Activated naive CD4-positive, alpha-beta T cell treated with anti-CD3 and anti-CD28 coated beads, Interleukin-2, amount 50 U/mL, for 24 hours (primary cell): ENCODE measurements at regions not wholly inside any gene's neighbourhood (a gene's known extent, or its start where the extent isn't known, plus 50 kb on each side); places are given as distances from the start of the nearest gene placed in this dataset.
A peak's percentile ranks its signal among the peaks of the same experiment; 100 is the strongest.

Experiments used
- H3K27ac Mint-ChIP-seq: one replicate; pipeline ENCODE4 v1.8.0; 2021; ENCODE audit warnings: mild to moderate bottlenecking, mixed read lengths
- H3K27me3 Mint-ChIP-seq: one replicate; pipeline ENCODE4 v1.8.0; 2021; ENCODE audit warnings: mixed read lengths
- H3K36me3 Mint-ChIP-seq: one replicate; pipeline ENCODE4 v1.8.0; 2021; ENCODE audit warnings: mixed read lengths
- H3K4me1 Mint-ChIP-seq: one replicate; pipeline ENCODE4 v1.8.0; 2021; ENCODE audit warnings: mixed read lengths
- H3K4me3 Mint-ChIP-seq: one replicate; pipeline ENCODE4 v1.8.0; 2021; ENCODE audit warnings: mild to moderate bottlenecking, mixed read lengths
- H3K9me3 Mint-ChIP-seq: one replicate; pipeline ENCODE4 v1.8.0; 2021; ENCODE audit warnings: mixed read lengths

DNA sequence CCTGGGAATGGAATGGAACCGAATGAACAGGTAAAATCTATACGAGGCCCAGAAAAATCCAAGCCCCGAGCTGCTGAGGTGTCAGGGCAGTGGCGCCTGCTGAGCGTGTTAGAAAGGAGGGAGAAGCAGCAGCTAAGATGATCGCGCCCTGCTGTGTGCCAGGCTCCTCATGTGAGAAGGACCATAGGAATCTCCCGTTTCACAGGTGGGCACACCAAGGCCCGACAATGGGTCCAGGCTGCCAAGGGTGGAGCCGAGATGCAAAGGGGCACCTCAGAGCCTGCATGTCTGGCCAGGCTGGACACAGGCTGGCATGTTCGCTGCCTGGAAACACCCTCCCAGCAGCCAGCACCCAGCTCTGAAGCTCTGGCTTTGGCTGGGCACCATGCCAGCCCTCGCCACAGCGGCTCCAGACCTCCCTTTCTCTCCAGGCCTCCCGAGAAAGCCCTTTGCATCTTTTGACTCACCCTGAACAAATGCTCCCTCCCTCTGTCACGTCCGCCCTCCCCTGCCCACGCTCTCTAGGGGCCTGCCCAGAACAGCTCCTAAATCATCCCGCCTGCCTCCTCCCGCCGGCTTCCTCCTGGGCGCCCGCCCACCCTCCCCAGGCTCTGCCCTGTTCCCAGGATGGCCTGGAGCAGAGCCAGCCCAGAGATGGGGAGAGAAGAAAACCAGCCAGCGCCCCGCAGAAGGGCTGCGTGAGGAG lies 217.8 kb upstream of the GSE1 start:
- Mint-ChIP-seq H3K4me3 (no peak overlapping the region), H3K27me3 (no peaks in the 10 kb centered on the region)

GRCh38 chr16:85395913-85396878 lies 216.9 kb upstream of the GSE1 start:
- H3K4me3 Mint-ChIP-seq = no peak overlapping the region
- no peaks in the 10 kb centered on the region for H3K9me3 Mint-ChIP-seq
- no peaks in the 10 kb centered on the region for H3K27me3 Mint-ChIP-seq
- no peak overlapping the region for H3K27ac Mint-ChIP-seq
- no peaks in the 10 kb centered on the region for H3K36me3 Mint-ChIP-seq
- no peaks in the 10 kb centered on the region for H3K4me1 Mint-ChIP-seq

More for the DNA sequence above, 217.8 kb upstream of the GSE1 start:
- Mint-ChIP-seq H3K36me3 (no peaks in the 10 kb centered on the region), H3K9me3 (no peaks in the 10 kb centered on the region), H3K4me1 (no peaks in the 10 kb centered on the region), H3K27ac (no peak overlapping the region)

- Mint-ChIP-seq H3K9me3 (no peaks in the 10 kb centered on the region), H3K27me3 (no peaks in the 10 kb centered on the region), H3K4me1 (no peaks in the 10 kb centered on the region), H3K27ac (no peak overlapping the region), H3K36me3 (no peaks in the 10 kb centered on the region), H3K4me3 (no peak overlapping the region)
Measured at GRCh38 chr16:85396879-85397871, 215.9 kb upstream of the GSE1 start.

DNA sequence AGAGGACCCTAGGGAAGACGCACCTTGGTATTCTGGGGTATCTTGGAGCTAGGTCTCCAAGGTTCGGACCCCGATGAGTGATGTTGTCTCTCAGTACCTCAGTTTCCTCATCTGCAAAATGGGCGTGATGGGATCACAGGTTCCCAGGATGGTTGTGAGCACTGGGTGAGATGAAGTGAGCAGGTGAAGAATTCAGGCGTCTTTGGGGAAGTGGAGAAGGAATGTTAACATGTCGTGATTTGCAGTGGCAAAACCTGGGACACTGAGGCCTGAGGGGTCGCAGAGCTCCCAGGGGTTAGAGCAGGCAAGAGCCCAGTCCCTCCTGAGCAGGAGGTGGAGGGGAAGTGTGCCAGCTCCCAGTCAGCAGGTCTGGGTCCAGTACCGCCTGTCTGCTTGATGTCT lies 215.1 kb upstream of the GSE1 start:
- no peaks in the 10 kb centered on the region for H3K4me1 Mint-ChIP-seq
- H3K27ac Mint-ChIP-seq = peak overlapping the region; percentile 19
- no peaks in the 10 kb centered on the region for H3K9me3 Mint-ChIP-seq

DNA sequence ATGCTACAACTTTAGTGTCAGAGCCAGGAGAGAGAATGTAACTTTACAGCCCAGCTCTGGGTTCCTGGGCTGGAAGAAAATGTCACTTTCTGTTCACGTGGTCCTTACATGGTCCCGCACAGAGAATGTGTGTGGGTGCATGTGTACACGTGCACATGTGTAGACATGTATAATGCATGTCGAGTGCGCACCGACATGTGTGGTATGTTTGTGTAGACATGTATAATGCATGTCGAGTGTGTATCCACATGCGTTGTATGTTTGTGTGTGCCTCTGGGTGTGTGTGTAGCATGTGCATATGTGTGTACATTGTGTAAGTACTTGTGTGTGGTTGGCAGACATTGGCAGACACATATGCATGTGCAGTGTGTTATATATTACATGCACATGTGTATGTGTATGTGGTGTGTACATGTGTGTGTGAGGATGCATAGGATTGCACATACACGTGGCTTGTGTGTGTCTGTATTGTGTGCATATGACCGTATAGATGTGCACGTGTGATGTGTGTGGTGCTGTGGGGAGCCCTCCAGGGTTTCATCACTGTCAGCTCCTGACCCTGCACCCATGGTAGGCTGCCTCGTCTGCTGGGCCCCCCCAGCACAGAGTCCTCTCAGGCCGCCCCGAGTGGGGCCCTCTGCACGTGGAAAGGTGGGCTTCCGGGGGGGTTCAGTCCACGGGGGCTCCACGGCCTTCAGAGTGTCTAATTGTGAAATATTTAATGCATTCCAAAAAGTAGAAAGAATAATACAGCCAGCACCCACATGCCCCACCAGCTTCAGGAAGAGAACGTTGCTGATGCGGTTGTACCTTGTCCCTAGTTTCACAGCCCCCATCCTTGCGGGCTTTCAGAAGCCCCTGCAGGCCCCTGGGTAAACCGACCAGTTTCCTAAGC lies 214.2 kb upstream of the GSE1 start:
- no peak overlapping the region for H3K4me3 Mint-ChIP-seq
- no peaks in the 10 kb centered on the region for H3K27me3 Mint-ChIP-seq

More for the DNA sequence above, 215.1 kb upstream of the GSE1 start:
- Mint-ChIP-seq H3K36me3 (no peaks in the 10 kb centered on the region), H3K4me3 (no peak overlapping the region), H3K27me3 (no peaks in the 10 kb centered on the region)

GRCh38 chr16:85399583-85400284 lies 213.4 kb upstream of the GSE1 start:
- Mint-ChIP-seq H3K27me3 (no peaks in the 10 kb centered on the region), H3K27ac (no peak overlapping the region), H3K9me3 (no peaks in the 10 kb centered on the region), H3K4me3 (no peak overlapping the region), H3K36me3 (no peaks in the 10 kb centered on the region), H3K4me1 (no peaks in the 10 kb centered on the region)

More for the DNA sequence above, 214.2 kb upstream of the GSE1 start:
- Mint-ChIP-seq H3K27ac (no peak overlapping the region), H3K4me1 (no peaks in the 10 kb centered on the region), H3K36me3 (no peaks in the 10 kb centered on the region), H3K9me3 (no peaks in the 10 kb centered on the region)

DNA sequence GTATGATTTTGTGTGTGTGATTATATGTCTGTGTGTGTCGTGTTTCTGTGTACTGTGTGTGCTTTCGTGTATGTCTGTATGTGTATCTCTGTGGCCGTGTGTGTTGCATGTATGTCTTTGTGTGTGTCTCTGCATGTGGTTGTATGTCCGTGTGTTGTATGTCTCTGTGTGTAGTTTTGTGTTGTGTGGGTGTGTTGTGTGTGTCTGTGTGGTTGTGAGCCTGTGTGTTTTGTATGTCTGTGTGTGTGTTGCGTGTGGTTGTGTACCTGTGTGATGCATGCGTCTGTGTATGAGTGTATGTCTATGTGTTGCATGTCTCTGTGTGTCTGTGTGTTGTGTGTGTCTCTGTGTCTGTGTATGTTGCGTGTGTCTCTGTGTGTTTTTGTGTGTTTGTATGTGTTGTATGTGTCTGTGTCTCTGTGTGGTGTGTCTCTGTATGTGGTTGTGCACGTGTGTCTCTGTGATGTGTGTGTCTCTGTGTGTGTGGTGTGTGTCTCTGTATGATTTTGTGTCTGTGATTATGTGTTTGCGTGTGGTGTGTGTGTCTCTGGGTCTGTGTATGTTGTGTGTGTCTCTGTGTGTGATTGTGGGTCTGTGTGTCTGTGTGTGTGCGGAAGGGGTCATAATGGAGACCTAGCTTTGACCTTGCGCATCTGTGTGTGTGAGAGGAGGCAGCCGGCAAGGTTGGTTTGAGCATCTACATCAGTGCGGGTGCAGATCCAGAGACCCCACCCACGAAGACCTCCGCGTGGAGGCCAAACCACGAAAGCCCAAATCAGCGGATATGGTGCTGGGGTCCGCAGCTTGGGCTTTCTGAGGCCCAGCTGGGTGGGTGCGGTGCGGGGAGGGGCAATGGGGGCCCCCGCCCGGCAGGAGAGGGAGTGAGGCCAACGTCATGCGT lies 212.6 kb upstream of the GSE1 start:
- no peaks in the 10 kb centered on the region for H3K27me3 Mint-ChIP-seq
- no peak overlapping the region for H3K27ac Mint-ChIP-seq
- H3K36me3 Mint-ChIP-seq = no peaks in the 10 kb centered on the region
- no peak overlapping the region for H3K4me3 Mint-ChIP-seq
- no peaks in the 10 kb centered on the region for H3K9me3 Mint-ChIP-seq
- no peaks in the 10 kb centered on the region for H3K4me1 Mint-ChIP-seq

- H3K27ac Mint-ChIP-seq = no peak overlapping the region
- H3K27me3 Mint-ChIP-seq = no peaks in the 10 kb centered on the region
- H3K36me3 Mint-ChIP-seq = no peaks in the 10 kb centered on the region
Measured at GRCh38 chr16:85401370-85401916, 211.7 kb upstream of the GSE1 start.

DNA sequence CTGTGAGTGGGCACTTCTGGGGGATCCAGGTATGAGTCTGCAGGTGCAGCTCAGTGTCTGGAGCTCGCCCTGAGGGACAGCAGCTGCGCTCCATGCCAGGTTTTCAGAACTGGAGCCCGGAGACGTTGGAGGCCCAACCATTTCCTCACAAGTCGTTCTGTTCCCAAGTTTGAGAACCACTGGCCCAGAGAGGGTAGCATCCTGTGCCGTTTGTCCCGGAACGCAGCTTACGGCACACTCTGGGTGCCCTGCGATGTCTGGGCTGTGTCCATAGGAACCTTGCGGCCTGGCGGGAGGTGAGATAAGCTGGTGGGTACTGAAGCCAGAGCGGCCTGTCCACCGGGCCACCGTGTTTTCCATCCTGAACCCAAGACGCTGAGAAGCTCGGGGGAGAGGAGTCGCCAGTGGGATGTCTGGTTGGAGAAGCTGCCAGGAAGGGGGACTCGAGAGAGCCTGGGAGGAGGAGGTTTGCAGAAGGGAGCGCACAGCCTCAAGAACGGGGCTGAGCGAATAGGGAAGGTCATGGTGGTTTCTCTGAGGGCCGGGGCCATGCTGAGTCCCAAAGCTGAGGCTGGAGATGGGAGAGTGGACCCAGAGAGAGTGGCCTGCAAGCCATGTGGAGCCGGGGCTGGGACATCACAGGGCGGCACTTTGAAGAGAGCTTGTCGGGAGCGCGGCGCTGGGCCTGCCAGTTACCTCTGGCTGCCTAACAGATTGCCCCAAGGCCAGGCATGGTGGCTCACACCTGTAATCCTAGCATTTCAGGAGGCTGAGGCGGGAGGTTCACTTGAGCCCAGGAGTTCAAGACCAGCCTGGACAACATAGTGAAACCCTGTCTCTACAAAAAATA lies 211.0 kb upstream of the GSE1 start:
- Mint-ChIP-seq H3K4me1 (no peaks in the 10 kb centered on the region), H3K36me3 (no peaks in the 10 kb centered on the region), H3K9me3 (no peaks in the 10 kb centered on the region), H3K27me3 (no peaks in the 10 kb centered on the region), H3K27ac (no peak overlapping the region), H3K4me3 (no peak overlapping the region)

More at GRCh38 chr16:85401370-85401916, 211.7 kb upstream of the GSE1 start:
- Mint-ChIP-seq H3K4me3 (no peak overlapping the region), H3K9me3 (no peaks in the 10 kb centered on the region), H3K4me1 (no peaks in the 10 kb centered on the region)

DNA sequence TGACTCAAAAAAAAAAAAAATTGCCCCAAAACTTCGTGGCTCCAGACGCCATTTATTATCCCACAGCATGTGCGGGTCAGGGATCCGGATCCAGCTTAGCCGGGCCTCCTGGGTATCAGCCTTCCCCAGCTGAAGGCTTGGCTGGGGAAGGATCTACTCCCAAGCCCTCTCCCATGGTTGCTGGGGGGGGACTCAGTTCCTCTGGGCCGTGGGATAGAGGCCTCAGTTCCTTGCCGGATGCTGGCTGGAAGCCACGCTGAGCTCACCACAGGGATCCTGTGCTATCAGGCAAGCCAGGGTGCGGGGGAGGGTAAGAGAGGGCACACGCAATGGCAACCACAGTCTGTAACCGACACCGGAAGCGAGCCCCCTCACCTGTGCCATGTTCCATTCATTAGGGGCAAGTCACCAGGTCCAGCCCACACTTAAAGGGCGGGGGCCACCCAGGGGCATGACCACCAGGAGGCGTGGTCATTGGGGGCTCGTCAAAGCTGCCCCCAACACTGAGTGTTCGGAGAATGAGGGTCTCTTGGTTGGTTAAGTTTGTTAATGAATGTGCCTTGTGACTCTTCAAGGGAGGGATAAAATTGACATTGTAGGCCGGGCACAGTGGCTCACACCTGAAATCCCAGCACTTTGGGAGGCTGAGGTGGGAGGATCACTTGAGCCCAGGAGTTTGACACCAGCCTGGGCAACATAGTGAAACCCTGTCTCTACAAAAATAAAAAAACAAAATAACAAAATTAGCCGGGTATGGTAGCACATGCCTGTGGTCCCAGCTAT lies 210.0 kb upstream of the GSE1 start:
- Mint-ChIP-seq H3K4me3 (no peak overlapping the region), H3K27me3 (no peaks in the 10 kb centered on the region), H3K27ac (no peak overlapping the region), H3K9me3 (no peaks in the 10 kb centered on the region), H3K36me3 (no peaks in the 10 kb centered on the region), H3K4me1 (no peaks in the 10 kb centered on the region)

GRCh38 chr16:85403693-85404092 lies 209.4 kb upstream of the GSE1 start:
- H3K27me3 Mint-ChIP-seq = no peaks in the 10 kb centered on the region
- H3K4me3 Mint-ChIP-seq = no peak overlapping the region
- H3K36me3 Mint-ChIP-seq = no peaks in the 10 kb centered on the region
- H3K9me3 Mint-ChIP-seq = no peaks in the 10 kb centered on the region
- no peaks in the 10 kb centered on the region for H3K4me1 Mint-ChIP-seq
- no peak overlapping the region for H3K27ac Mint-ChIP-seq
